ENCODE measurements at regions not wholly inside any gene's neighbourhood (a gene's known extent, or its start where the extent isn't known, plus 50 kb on each side); places are given as distances from the start of the nearest gene placed in this dataset.

GRCh38 chrX:13419276-13419675, 99.4 kb upstream of the ATXN3L start:
- no peak overlapping the region for H3K27ac Mint-ChIP-seq
- H3K36me3 Mint-ChIP-seq (ENCODE audit: insufficient read depth), result no peaks in the 10 kb centered on the region
- H3K4me3 Mint-ChIP-seq (ENCODE audit: low read depth), result no peak overlapping the region
- H3K27me3 Mint-ChIP-seq, result no peaks in the 10 kb centered on the region
- TF ChIP-seq CTCF (IDR thresholded peaks at IDR 0.05; ENCODE audit: unreplicated experiment), result no peak
- DNase-seq (ENCODE audit: low spot score, unreplicated experiment), result no peak
- peaks cover 5% of the 10 kb centered on the region for H3K4me1 Mint-ChIP-seq (ENCODE audit: low read depth)
- peaks cover 33% of the 10 kb centered on the region for H3K9me3 Mint-ChIP-seq (ENCODE audit: low read depth)

GRCh38 chrX:13418126-13419097, 98.6 kb upstream of the ATXN3L start:
- no peak for DNase-seq (ENCODE audit: low spot score, unreplicated experiment)
- Mint-ChIP-seq H3K27me3 (no peaks in the 10 kb centered on the region), H3K27ac (no peak overlapping the region), H3K36me3 (ENCODE audit: insufficient read depth) (no peaks in the 10 kb centered on the region), H3K9me3 (ENCODE audit: low read depth) (peaks cover 31% of the 10 kb centered on the region), H3K4me3 (ENCODE audit: low read depth) (no peak overlapping the region), H3K4me1 (ENCODE audit: low read depth) (peaks cover 5% of the 10 kb centered on the region)
- TF ChIP-seq CTCF (IDR thresholded peaks at IDR 0.05; ENCODE audit: unreplicated experiment), result no peak

GRCh38 chrX:13415509-13415908, 95.7 kb upstream of the ATXN3L start:
- Mint-ChIP-seq H3K4me1 (ENCODE audit: low read depth) (peaks cover 7% of the 10 kb centered on the region), H3K36me3 (ENCODE audit: insufficient read depth) (no peaks in the 10 kb centered on the region), H3K27me3 (no peaks in the 10 kb centered on the region), H3K4me3 (ENCODE audit: low read depth) (no peak overlapping the region), H3K9me3 (ENCODE audit: low read depth) (peaks cover 32% of the 10 kb centered on the region), H3K27ac (no peak overlapping the region)
- TF ChIP-seq CTCF (IDR thresholded peaks at IDR 0.05; ENCODE audit: unreplicated experiment), result no peak
- no peak for DNase-seq (ENCODE audit: low spot score, unreplicated experiment)

GRCh38 chrX:13414006-13414647, 94.3 kb upstream of the ATXN3L start:
- no peak overlapping the region for H3K27ac Mint-ChIP-seq
- no peak for DNase-seq (ENCODE audit: low spot score, unreplicated experiment)
- no peak for TF ChIP-seq CTCF (IDR thresholded peaks at IDR 0.05; ENCODE audit: unreplicated experiment)
- H3K27me3 Mint-ChIP-seq, result no peaks in the 10 kb centered on the region
- H3K4me3 Mint-ChIP-seq (ENCODE audit: low read depth), result no peak overlapping the region
- H3K4me1 Mint-ChIP-seq (ENCODE audit: low read depth), result peaks cover 4% of the 10 kb centered on the region
- peaks cover 26% of the 10 kb centered on the region for H3K9me3 Mint-ChIP-seq (ENCODE audit: low read depth)
- H3K36me3 Mint-ChIP-seq (ENCODE audit: insufficient read depth), result no peaks in the 10 kb centered on the region

- TF ChIP-seq CTCF (IDR thresholded peaks at IDR 0.05; ENCODE audit: unreplicated experiment), result no peak
- H3K27me3 Mint-ChIP-seq, result no peaks in the 10 kb centered on the region
- H3K4me1 Mint-ChIP-seq (ENCODE audit: low read depth), result peaks cover 4% of the 10 kb centered on the region
- no peak overlapping the region for H3K4me3 Mint-ChIP-seq (ENCODE audit: low read depth)
- H3K9me3 Mint-ChIP-seq (ENCODE audit: low read depth), result peaks cover 30% of the 10 kb centered on the region
- H3K27ac Mint-ChIP-seq, result no peak overlapping the region
- no peak for DNase-seq (ENCODE audit: low spot score, unreplicated experiment)
- H3K36me3 Mint-ChIP-seq (ENCODE audit: insufficient read depth), result no peaks in the 10 kb centered on the region
Observed at GRCh38 chrX:13412208-13412600, 92.4 kb upstream of the ATXN3L start.
